Astrocyte (in vitro differentiated cells and primary cell): ENCODE measurements at regions not wholly inside any gene's neighbourhood (a gene's known extent, or its start where the extent isn't known, plus 50 kb on each side); places are given as distances from the start of the nearest gene placed in this dataset.
"Not testable (repeated sequence)": the region's sequence is repeated elsewhere in the genome, so short reads cannot be mapped to it uniquely, and the experiment has no call there.

Experiments
- DNase-seq: peaks from one replicate; pipeline ENCODE4 v3.0.0-alpha.2; 2010; ENCODE audit warnings: low read depth
- FAIRE-seq: peaks from 2 replicates; lab custom pipeline; 2011; peaks lifted over from hg19 to GRCh38; lab: Jason Lieb, UNC
- H2AFZ ChIP-seq: 2 replicates; pipeline ENCODE4 v1.6.0; 2012; ENCODE audit warnings: low read depth, low read length, inconsistent platforms
- H3K27ac ChIP-seq: 2 replicates; pipeline ENCODE4 v1.5.1; 2011; ENCODE audit warnings: low read depth, low read length, inconsistent platforms
- H3K27me3 ChIP-seq: 2 replicates; pipeline ENCODE4 v1.6.0; 2011; ENCODE audit warnings: low read length, inconsistent platforms; ENCODE audit not compliant: insufficient read depth
- H3K36me3 ChIP-seq: 2 replicates; pipeline ENCODE4 v1.5.1; 2011; ENCODE audit warnings: low read length, inconsistent platforms; ENCODE audit not compliant: insufficient read depth
- H3K4me1 ChIP-seq: 2 replicates; pipeline ENCODE4 v1.5.1; 2011; ENCODE audit warnings: low read length, inconsistent platforms; ENCODE audit not compliant: insufficient read depth
- H3K4me2 ChIP-seq: 2 replicates; pipeline ENCODE4 v1.6.0; 2012; ENCODE audit warnings: low read length, inconsistent platforms
- H3K4me3 ChIP-seq: 2 replicates; pipeline ENCODE4 v1.5.1; 2011; ENCODE audit warnings: low read depth, mild to moderate bottlenecking, low read length, inconsistent platforms; ENCODE audit not compliant: insufficient read depth
- H3K79me2 ChIP-seq: 2 replicates; pipeline ENCODE4 v1.6.0; 2012; ENCODE audit warnings: mild to moderate bottlenecking, low read length, inconsistent platforms; ENCODE audit not compliant: insufficient read depth
- H3K9ac ChIP-seq: 2 replicates; pipeline ENCODE4 v1.6.0; 2012; ENCODE audit warnings: mild to moderate bottlenecking, low read length, inconsistent platforms
- H3K9me3 ChIP-seq: 2 replicates; pipeline ENCODE4 v1.5.1; 2012; ENCODE audit warnings: low read depth, mild to moderate bottlenecking, low read length, inconsistent platforms; ENCODE audit not compliant: insufficient read depth
- H4K20me1 ChIP-seq: 2 replicates; pipeline ENCODE4 v1.6.0; 2012; ENCODE audit warnings: low read length, inconsistent platforms; ENCODE audit not compliant: insufficient read depth
- H3K27ac Mint-ChIP-seq: one replicate; pipeline ENCODE4 v1.8.0; 2021; ENCODE audit warnings: mild to moderate bottlenecking, mixed read lengths; ENCODE audit not compliant: unreplicated experiment
- H3K27me3 Mint-ChIP-seq: one replicate; pipeline ENCODE4 v1.8.0; 2021; ENCODE audit warnings: low read depth, mixed read lengths; ENCODE audit not compliant: unreplicated experiment
- H3K36me3 Mint-ChIP-seq: one replicate; pipeline ENCODE4 v1.8.0; 2021; ENCODE audit warnings: low read depth, mixed read lengths; ENCODE audit not compliant: unreplicated experiment
- H3K4me1 Mint-ChIP-seq: one replicate; pipeline ENCODE4 v1.8.0; 2021; ENCODE audit warnings: low read depth, mixed read lengths; ENCODE audit not compliant: unreplicated experiment
- H3K4me3 Mint-ChIP-seq: one replicate; pipeline ENCODE4 v1.8.0; 2021; ENCODE audit warnings: mild to moderate bottlenecking, moderate library complexity, mixed read lengths; ENCODE audit not compliant: unreplicated experiment
- H3K9me3 Mint-ChIP-seq: one replicate; pipeline ENCODE4 v1.8.0; 2021; ENCODE audit warnings: mild to moderate bottlenecking, mixed read lengths; ENCODE audit not compliant: unreplicated experiment
- CTCF ChIP-seq: IDR thresholded peaks from 2 replicates; pipeline ENCODE4 v1.5.1; 2011; ENCODE audit warnings: low read depth, mild to moderate bottlenecking, inconsistent platforms, low read length, moderate library complexity; ENCODE audit not compliant: insufficient read depth
- EZH2 ChIP-seq: IDR thresholded peaks from 2 replicates; pipeline ENCODE4 v1.6.1; 2012; ENCODE audit warnings: mild to moderate bottlenecking, low read length, inconsistent platforms; ENCODE audit not compliant: insufficient read depth

DNA sequence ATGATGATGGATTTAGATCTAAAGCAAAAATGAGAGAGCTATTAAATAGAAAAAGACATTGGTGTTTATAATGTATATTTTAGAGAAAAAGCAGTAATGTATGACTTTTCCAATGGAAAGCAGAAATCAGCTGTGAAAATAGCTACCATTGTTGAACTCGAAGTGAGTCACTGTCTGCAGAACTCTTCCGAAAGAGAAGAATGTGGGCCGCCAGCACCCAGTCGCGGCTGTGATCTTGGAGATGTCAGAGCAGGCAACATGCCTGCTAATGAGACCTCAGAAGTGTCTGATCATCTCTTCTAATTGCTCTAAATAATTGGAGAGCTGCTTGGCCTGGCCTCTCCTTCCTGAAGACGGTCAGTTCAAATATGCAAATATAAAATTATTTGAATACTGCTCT, 333.6 kb upstream of the RUNX1 start:
- no peak for FAIRE-seq
- H3K27ac ChIP-seq, result peak overlapping the region; percentile 62
- H2AFZ ChIP-seq, result no peak overlapping the region
- H3K9ac ChIP-seq, result no peak overlapping the region
- Mint-ChIP-seq H3K27me3 (no peaks in the 10 kb centered on the region), H3K4me1 (peaks cover 42% of the 10 kb centered on the region), H3K9me3 (no peaks in the 10 kb centered on the region), H3K4me3 (no peak overlapping the region), H3K27ac (peak overlapping the region; percentile 75), H3K36me3 (no peaks in the 10 kb centered on the region)
- peak overlapping the region; percentile 32 for H3K4me2 ChIP-seq
- peak; percentile 75 for DNase-seq
- H3K9me3 ChIP-seq, result no peaks in the 10 kb centered on the region
- TF ChIP-seq EZH2, result no peak
- TF ChIP-seq CTCF, result no peak
- peaks cover 13% of the 10 kb centered on the region for H3K4me1 ChIP-seq
- no peaks in the 10 kb centered on the region for H4K20me1 ChIP-seq
- no peaks in the 10 kb centered on the region for H3K27me3 ChIP-seq
- no peaks in the 10 kb centered on the region for H3K36me3 ChIP-seq
- no peaks in the 10 kb centered on the region for H3K79me2 ChIP-seq
- H3K4me3 ChIP-seq, result no peak overlapping the region

DNA sequence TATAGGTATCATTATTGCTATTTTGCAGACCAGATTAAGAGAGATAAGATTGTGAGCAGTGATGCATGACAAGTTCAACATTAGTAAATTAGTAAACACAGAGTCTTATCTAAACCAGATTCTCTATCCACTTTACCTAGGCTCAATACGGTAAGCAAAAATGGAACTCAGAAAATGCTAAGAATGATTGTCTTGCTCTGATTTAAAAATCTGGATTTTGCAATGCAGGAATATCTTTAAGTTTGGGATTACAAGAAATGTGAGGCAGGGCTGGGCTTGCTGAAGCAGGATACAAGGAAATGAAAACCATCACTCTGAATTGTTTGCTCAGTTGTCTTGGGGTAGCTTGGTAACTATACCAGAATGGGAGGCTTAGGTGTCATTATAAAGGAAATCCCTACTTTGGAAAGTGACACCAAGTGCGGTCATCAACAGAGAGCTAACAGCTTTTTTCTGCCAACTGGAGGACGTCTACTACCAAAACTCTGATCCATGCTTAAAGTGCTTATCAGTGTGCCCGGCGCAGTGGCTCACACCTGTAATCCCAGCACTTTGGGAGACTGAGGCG, 332.7 kb upstream of the RUNX1 start:
- no peaks in the 10 kb centered on the region for H3K79me2 ChIP-seq
- H3K4me2 ChIP-seq, result no peak overlapping the region
- H4K20me1 ChIP-seq, result no peaks in the 10 kb centered on the region
- no peak overlapping the region for H3K9ac ChIP-seq
- no peaks in the 10 kb centered on the region for H3K36me3 Mint-ChIP-seq
- H3K36me3 ChIP-seq, result no peaks in the 10 kb centered on the region
- no peaks in the 10 kb centered on the region for H3K27me3 Mint-ChIP-seq
- peaks cover 46% of the 10 kb centered on the region for H3K4me1 Mint-ChIP-seq
- H3K9me3 ChIP-seq, result no peaks in the 10 kb centered on the region
- H3K9me3 Mint-ChIP-seq, result no peaks in the 10 kb centered on the region
- peak overlapping the region; percentile 75 for H3K27ac Mint-ChIP-seq
- no peak overlapping the region for H3K4me3 ChIP-seq
- FAIRE-seq (no peak), DNase-seq (no peak)
- H2AFZ ChIP-seq, result no peak overlapping the region
- H3K4me3 Mint-ChIP-seq, result no peak overlapping the region
- H3K27ac ChIP-seq, result peak overlapping the region; percentile 62
- H3K27me3 ChIP-seq, result no peaks in the 10 kb centered on the region
- H3K4me1 ChIP-seq, result peaks cover 17% of the 10 kb centered on the region
- TF ChIP-seq CTCF (no peak), EZH2 (no peak)

GRCh38 chr21:35380304-35380703, 331.2 kb upstream of the RUNX1 start:
- not testable (repeated sequence) for H3K9me3 ChIP-seq, H3K4me3 ChIP-seq, H3K4me3 Mint-ChIP-seq, H3K27me3 Mint-ChIP-seq, H2AFZ ChIP-seq, H3K27ac ChIP-seq, H3K4me2 ChIP-seq, H3K36me3 Mint-ChIP-seq, H3K27ac Mint-ChIP-seq, H3K9me3 Mint-ChIP-seq, H3K27me3 ChIP-seq, H3K36me3 ChIP-seq, H3K79me2 ChIP-seq, H3K9ac ChIP-seq, DNase-seq, FAIRE-seq, H4K20me1 ChIP-seq
- H3K4me1 ChIP-seq, result peaks cover 23% of the 10 kb centered on the region
- peaks cover 51% of the 10 kb centered on the region for H3K4me1 Mint-ChIP-seq
